Hepatic stellate cell (primary cell): ENCODE measurements at regions not wholly inside any gene's neighbourhood (a gene's known extent, or its start where the extent isn't known, plus 50 kb on each side); places are given as distances from the start of the nearest gene placed in this dataset.

Source experiments
- DNase-seq: peaks from one replicate; pipeline ENCODE4 v3.0.0; 2011; ENCODE audit warnings: low spot score

DNA sequence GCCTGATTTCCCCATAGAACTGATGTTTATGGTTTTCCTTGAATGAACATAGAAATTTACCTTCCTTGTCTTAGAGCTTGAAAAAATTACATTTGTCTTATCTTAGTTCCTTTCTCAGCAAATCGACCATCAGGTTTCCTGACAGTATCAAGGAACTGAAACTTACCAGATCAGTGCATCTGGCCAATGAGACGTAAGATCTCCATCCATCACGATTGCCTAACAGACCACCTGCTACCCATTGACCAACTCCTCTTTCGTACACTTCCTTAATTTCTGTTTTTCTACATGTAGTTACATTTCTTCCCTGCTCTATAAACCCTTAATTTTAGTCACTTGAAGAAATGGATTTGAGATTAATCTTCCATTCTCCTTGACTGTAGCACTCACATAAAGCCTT lies 57.4 kb upstream of the TMPRSS15 start:
- no peak for DNase-seq

DNA sequence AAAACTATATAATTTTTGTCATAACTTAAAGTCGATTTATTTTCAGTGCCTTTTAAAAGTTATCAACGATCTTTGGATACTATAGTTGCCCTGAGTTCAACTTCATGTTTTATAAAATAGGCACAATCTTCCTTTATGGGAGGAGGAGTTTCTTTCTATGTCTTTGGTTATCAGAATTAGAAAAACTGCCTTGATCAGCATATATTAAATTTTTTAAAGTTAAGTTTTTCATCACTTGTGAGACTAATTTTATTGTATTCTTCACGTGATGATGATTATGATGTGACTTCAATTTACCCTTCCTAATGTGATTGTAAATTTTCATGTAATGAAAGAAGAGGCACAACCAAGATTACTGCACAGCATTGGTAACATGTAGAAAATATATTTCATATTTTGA lies 58.2 kb upstream of the TMPRSS15 start:
- DNase-seq = no peak

DNA sequence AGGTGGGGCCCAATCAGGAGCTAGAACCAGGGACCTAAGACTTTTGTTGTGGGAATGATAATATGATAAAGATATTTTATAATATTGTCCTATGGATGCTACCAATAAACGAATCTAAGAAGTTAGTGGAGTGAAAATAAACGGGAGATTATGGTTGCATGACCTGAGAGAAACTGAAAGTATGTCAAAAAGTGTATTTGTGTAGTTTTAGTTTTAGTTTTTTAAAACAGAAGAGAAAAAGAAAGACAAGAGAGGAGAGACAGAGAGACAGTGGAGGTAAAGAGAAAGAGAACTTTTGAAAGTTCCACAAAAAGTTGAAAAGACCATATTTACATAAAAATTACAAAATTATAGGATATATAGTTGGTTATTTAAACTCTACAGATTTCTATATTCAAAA lies 64.1 kb upstream of the TMPRSS15 start:
- no peak for DNase-seq

DNA sequence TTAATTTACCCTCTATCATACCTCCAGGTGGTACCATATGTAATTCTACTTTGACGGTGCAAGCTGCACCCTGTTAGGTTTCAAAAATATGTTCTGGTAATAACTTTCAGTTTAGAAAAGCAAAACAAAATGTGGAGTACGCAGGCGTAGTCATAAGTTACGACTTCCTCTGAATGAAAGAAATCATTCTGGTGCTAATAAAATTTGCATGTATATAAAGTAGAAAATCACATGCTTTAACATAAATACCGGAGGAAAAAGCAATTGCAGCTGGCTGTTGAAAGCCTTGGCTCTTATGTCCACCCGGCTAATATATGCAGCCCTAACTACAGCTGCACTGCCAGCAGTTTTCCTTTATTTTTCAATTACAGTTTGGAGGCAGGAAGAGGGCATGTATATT lies 65.2 kb upstream of the TMPRSS15 start:
- DNase-seq = no peak

DNA sequence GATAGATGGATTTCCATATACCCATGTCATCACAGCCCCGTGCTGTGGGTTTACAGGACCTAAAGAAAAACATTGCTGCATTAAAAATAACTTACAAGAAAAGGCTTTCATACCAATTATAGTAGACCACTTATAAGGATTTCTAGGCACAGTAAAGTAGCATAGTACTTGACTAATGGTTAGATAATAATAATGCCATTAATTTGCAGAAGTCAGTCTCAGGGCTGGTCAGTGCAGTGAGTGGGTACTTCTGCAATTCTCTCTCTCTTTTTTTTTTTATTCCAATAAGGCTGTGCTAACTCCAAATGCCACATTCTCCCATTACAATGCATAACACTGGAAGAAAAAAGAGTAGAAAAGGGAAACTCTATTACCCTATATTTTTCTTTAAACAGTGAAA lies 73.1 kb upstream of the TMPRSS15 start:
- no peak for DNase-seq

DNA sequence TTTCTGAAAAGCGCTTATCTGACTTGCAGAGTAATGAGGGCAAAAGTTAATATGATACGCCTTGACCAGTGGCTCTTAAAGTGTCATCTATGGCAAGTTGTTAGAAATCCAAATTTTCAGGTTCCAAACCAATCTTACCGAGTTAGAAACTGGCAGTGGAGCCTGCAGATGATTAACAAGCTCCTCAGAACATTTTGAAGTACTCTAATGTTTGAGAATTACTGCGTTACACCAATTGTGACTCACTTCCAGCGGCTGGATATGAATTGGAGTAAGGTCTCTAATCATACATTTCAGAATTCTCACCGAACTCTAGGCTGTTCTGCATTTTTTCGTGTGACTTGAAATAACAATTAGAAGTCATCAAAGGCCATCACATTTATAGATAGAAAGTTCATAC lies 73.5 kb upstream of the TMPRSS15 start:
- no peak for DNase-seq

DNA sequence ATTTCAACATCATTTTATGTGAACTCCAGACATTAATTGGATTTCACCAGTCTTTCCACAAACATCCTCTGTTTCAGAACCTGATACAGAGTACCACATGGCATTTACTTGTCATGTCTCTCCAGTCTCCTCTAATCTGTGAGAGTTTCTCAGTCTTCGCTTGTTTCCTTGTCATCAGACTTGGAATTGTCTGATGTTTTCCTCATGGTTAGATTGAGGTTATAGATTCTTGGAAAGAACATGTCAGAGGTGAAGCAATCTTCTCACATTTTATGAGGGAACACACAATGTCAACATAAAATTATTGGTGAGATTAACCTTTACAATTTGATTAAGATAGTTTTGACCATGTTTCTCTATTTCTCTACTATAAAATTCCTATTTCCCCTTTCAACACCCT lies 74.9 kb upstream of the TMPRSS15 start:
- no peak for DNase-seq

DNA sequence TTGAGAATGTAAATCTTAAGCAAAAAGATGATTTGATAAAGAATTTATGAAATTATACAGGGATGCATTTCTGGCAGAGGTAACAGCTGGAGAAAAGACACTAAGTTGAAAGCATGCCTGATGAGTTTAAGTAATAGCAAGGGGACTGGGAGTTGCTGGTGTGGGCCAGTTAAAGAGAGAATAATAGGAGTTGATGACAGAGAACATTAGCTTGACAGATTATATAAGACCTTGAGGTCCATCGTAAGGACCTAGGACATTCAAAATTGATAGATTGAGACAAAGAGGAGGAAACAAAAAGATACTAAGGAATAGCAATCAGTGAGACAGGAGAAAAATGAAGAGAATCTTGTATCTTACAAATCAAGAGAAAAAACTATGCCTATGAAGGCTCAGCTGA lies 84.7 kb upstream of the TMPRSS15 start:
- no peak for DNase-seq

DNA sequence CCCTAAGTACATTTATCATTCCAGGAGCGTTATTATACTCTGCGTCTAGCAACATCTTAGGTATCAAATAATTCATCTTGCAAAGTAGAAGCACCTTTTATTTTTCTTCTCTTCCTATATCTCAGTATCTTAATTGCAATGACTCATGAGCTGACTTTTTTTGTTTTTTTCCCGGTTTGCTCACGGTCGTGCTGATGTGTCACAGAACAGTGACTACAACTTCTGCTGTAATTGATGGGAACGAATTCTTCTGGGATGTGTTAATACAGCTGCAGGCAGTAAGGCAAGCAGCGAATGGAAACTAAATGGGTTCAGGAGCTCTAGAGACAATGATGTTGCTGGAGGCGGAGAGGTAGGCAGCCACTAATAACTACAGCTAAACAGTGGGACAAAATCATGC lies 89.8 kb upstream of the TMPRSS15 start:
- no peak for DNase-seq

DNA sequence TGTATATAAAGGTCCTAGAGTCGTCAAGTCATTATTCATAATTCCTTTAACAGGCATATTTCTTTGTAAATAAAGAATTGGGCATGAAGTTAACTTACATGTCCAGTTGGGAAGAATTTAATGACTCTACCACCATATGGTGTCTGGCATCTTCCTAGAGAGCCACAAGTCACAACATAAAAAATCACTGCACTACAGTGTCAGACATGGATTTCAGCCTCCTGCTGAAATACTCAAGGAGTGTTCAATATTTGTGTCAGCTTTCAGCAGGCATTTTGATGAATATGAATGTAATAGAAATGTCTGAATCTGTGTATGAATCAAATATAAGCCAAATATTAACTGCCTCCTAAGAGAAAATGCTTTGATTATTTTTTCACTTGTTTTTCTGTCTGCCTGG lies 91.9 kb upstream of the TMPRSS15 start:
- DNase-seq = no peak

DNA sequence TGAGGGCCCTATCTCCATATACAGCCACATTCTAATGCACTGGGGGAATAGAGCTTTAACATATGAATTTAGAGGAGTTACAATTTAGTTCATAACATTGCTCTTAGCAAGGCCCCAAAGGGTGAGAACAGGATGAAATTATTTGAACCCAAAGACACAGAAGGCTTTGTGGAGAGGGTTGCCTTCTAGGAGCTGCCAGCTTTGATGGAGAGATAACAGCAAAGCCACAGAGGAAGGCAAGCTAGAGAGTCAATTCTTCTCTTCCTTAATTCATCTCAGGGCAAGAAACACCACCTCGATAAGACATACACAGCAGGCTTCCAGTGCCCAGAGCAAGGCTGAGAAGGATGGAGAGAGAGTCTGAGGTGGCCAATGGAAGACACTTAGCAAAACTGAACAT lies 94.8 kb upstream of the TMPRSS15 start:
- no peak for DNase-seq

DNA sequence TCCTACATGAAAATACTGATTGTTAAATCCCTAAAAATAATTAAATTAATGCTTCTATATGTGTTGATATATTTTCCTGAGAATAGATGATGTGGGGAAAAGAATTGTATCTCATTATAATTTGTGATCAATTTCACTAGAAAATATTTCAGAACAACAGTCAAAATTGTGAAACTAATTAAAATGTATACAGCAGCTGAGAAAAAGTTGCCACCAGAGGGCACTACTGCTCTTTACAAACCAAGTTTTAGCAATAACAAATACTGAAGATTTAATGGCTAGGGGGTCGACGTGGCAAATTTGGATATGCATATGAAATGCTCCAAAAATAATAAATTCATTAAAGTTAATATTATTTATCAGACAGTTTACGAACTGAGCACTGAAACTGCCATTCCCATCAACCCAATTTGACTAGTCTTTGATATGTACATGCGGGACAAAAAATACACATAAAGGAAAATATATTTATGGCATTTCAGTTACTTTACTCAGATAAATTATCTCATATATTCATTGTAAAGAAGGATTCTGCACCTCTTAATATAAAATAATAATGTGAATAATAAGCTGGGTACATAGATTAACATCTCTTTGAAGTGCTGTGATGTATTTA lies 96.3 kb upstream of the TMPRSS15 start:
- DNase-seq = no peak

DNA sequence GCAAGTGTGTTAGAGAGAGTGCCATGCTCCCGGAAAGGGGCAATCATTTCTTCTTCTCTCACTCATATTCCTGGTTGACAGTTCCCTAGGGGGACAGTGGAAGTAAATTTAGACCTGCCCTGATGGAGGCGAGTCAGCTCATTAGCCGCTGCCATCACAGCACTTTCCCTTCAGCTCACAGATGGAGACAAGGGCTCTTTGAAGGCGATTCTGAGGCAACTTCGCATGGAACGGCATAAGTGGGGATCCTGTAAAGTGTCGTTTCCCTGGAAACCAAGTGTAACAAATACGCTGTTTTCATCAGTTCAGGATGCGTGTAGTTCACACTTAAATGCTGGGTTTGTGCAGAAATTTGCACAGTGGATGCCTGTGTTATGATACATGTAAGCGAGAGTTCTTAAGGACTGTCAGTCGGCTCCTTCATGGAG lies 114.5 kb upstream of the TMPRSS15 start:
- DNase-seq = no peak

DNA sequence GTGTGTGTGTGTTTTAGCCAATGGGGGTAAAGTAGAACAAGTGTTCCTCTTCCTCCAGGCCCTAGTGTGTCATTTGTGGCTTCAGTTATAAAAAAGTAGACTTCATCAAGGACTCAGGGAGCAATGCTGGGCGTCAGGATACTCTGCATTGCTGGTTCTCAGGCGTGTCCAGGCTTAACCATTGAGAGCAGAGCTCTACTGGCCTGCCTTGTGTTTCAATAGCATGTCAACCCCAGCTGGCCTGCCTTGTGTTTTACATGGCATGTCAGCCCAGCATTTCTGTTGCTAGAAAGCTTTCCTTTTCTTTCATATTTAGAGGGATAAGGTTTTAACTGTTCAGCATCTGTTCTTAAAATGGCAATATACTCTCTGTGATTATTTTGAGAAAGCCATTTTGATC lies 117.6 kb upstream of the TMPRSS15 start:
- DNase-seq = no peak

DNA sequence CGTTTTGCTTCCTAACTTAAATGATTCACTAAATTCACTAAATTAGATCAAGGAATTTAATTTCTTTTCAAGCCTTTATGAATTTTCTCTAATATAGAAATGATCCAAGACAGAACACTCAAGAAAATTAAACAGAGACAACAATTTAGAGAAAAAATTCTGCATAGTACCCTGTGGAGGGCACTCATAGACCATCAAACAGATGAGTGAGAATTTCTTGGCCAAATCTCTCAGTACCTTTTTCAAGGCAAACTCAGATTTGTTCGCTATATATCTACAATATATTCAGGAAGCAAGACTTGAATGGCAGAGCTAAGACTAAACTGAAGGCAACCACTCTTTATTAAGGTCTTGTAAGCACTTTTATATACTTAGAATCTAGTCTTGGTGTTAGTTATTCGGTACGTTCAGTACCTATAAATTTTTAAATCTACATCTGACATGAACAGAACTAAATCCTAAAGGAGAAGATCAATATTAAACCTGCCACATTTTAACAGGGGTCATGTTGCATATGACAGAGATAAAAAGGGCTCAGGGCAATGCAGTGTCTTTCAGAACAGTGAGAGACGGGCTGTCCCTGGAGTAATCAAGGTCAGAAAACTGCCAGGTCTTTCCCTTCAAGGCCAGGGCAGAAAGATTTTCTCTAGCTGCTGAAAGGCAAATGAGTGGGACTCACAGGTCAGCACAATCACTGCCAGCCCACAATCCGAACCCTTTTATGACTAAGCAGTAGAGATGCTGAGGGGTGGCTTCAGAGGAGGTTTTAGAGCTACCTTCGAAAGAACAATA lies 118.8 kb upstream of the TMPRSS15 start:
- DNase-seq = no peak

DNA sequence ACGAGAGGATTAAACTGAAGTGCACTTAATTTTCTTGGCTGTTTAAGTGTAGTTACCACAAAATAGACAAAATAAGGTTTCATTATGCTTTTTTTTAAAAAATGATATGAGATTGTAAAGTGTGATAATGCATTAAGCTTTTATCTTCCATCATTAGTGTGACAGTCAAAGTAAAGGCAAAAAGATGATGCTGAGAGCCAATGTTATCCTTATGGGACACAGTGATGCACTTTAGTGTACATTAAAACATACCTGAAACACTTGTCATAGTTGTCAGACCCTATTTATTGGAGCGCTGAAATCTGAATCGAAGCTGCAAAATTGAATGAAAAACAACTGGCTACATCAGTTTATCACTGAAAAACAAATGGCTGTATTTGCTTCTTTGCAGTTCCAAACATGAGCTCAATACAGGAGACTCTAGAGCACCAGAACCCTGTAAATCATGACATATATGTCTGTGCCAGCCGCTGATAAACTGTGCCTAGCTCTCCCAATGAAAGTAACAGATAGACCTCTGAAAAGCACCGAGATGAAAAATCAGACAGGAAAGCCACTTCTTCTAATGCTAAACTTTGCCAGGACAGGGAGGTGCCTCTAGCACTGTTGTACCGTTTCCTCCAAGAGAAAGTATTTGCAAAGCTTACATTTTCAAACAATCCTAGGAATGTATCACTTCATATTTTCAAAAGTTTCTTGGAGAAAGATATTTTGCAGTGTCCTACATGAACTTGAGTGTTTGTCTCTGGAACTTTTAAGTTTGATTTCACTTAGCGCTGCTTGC lies 120.7 kb upstream of the TMPRSS15 start:
- DNase-seq = no peak

DNA sequence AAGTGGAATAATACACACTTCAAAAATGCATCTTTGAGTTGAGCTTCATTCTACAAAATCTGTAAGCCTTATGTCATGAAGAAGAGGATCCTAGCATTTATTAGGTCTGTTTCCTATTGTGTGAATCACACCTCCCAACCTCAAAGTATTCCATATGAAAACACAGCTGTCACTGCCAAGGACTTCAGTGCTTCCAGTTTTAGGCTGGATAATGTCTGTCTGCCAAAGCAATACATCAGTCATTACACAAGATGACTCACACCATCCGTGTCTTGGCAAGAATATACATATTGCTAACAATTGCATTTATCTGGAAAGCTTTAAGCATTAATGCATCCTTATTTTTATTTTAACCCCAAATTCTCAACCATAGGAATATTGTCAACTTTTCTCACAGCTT lies 125.7 kb upstream of the TMPRSS15 start:
- no peak for DNase-seq

DNA sequence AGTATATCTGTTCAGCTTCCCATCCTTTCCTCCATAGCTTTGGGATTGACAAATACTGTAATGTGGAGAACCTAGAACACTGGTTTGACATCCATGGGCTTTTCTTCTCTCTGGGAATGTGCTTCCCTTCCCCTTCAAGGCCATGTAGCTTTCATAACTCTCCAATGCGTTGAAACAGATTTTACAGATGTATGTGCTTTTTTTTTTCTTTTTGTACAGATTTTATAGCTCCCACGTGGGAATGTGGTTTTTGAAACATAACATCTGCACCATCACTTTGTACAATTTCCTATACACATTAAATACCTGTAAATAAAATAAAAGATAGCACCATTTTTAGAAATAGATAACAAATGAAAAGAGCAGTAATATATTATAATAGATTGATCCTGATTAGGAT lies 138.5 kb upstream of the TMPRSS15 start:
- DNase-seq = no peak

DNA sequence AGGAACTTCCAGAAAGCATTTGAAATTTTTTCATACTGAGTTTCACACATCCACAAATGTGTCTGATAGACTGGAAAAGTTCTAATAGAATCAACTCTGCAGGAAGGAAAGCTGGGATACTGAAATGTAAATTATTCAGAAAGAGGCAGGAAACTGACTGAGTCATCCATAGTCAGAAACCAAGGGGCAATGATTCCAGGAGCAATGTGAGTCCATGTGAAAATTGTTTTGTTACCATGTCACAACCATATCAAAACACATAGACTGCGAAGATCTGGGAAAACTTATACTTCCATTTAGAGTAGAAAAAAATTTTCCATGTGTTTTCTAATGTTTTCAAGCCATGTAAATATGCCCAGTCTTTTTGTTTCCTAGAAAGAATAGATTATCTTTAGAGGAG lies 142.3 kb upstream of the TMPRSS15 start:
- no peak for DNase-seq

DNA sequence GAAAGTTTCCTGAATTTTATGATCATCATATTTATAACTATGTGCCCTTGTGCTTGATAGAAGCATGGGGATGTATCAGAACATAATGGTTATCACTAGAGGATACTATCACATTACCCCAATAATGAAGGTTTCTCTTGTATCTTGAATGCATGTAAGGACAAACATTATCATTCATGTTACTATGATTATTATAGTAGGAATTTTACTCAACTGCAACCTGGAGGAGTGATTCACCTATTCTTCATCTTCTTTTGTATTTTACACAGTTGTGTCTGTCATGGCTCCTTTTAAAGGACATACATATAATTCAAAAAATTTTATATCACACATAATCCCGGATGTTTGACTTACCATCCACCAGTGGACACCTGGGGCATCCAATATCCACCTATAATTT lies 143.8 kb upstream of the TMPRSS15 start:
- DNase-seq = no peak

DNA sequence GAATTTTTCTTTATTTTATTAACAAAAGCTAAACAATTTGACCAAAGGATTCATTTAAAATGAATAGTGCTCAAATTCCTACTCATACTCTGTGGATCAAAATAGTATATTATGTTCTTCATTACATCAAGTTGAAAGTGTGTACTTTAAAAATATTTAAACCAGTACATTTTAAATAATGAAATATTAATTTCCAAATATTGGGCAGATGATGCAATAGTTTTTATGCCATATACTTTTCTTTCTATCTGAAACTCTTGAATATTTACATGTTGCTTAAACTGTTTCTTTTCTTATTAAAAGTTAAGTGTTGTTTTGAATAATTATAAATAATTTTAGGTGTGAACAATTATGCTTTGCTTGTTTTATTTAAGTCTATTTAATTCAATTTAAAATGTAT lies 144.7 kb upstream of the TMPRSS15 start:
- DNase-seq = no peak

DNA sequence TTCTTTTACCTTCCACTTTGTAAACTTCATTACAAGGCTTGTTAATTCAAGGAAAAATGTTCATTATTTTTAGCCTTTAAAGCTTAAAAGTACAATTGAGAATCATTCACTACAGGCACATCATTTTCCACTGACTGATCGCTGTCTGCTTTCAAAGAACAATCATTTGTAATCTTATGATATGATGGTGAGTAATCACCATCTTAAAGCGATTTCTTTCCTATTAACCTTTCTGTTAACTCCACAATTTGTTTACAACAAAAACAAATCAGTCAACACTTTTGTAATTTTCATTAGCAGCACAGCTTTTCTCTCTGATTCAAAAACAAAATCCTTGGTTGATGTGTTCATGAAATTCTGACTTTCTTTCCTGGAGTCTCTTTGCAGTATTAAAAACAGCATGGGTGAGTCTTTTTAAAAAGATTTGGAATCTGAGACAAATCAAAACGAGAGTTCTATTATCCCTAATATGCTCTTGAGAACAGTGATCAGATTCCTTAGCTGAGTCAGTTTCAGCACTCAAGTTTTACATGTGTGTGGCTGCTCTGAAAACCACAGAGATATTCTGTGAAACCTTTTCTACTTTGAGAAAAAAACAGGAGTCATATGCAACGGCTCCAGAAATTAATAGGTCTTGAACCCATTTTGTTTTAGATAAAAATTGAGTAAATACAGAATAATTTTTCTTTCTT lies 145.8 kb upstream of the TMPRSS15 start:
- no peak for DNase-seq

DNA sequence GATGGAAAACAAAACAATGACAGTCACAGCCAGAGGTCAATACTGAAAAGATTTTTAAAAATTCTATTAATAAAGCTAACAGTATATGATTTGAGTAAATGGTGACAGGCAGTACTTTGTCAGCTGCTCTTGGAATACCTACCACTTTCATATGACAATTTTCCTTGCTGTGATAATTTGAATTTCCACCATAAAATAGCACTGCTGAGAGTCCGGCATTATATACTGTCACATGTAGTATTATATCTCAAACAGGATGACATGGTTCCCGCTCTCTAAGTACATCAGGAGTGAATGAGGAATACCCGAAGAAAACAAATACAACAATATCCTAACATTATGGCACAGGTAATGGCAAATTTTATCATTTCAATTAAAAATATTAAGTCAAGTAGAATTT lies 146.8 kb upstream of the TMPRSS15 start:
- DNase-seq = no peak
